ENCODE measurements at regions not wholly inside any gene's neighbourhood (a gene's known extent, or its start where the extent isn't known, plus 50 kb on each side); places are given as distances from the start of the nearest gene placed in this dataset.

GRCh38 chr19:30167206-30167868 is 204.8 kb upstream of the ZNF536 start:
- Histone ChIP-seq H3K9me3 (no peaks in the 10 kb centered on the region), H3K36me3 (no peaks in the 10 kb centered on the region), H3K27ac (no peak overlapping the region), H3K4me1 (no peaks in the 10 kb centered on the region), H3K4me3 (no peak overlapping the region), H3K27me3 (no peaks in the 10 kb centered on the region)
- no peak for ATAC-seq (ENCODE audit: low FRiP score in 2 of 2)
- TF ChIP-seq POLR2A (IDR thresholded peaks at IDR 0.05) (no peak), POLR2AphosphoS5 (IDR thresholded peaks at IDR 0.05) (no peak), EP300 (IDR thresholded peaks at IDR 0.05) (no peak)
- TF ChIP-seq, protein P1, sequence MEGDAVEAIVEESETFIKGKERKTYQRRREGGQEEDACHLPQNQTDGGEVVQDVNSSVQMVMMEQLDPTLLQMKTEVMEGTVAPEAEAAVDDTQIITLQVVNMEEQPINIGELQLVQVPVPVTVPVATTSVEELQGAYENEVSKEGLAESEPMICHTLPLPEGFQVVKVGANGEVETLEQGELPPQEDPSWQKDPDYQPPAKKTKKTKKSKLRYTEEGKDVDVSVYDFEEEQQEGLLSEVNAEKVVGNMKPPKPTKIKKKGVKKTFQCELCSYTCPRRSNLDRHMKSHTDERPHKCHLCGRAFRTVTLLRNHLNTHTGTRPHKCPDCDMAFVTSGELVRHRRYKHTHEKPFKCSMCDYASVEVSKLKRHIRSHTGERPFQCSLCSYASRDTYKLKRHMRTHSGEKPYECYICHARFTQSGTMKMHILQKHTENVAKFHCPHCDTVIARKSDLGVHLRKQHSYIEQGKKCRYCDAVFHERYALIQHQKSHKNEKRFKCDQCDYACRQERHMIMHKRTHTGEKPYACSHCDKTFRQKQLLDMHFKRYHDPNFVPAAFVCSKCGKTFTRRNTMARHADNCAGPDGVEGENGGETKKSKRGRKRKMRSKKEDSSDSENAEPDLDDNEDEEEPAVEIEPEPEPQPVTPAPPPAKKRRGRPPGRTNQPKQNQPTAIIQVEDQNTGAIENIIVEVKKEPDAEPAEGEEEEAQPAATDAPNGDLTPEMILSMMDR (IDR thresholded peaks at IDR 0.05), result no peak
- 86 to 87% methylated on average over 7 to 14 of the region's 14 CpGs for WGBS, 2 donors
- DNase-seq, result no peak

DNA sequence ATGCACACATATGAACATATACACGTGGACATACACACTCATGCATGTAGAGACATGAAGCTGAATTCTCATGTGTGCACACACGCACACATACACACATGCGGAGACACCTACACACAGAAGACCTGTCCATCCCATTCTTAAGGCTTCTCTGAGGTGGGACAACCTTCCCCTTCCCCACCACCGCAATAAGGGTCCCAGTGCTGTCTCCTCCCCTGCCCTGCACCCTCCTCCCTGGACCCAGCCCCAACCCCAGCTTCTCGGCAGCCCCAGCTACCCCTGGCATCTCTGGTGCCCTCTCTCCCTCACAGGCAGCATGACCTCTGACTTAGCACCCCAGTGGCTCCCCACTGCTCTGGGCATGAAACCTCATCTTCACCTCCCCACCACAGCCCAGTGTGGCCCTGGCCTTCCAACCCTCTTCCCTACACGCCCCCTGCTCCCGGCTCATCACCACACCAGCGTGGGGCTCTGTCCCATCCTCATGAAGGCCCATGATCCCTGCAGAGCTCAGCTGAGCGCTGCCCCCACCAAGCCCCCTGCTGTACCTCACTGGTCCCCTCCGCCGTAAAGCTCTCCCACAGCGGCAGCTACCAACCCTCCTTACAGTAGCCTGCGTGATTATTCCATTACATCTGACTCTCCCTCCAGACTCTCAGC is 204.1 kb upstream of the ZNF536 start:
- ATAC-seq (ENCODE audit: low FRiP score in 2 of 2), result no peak
- H3K4me1 ChIP-seq, result no peaks in the 10 kb centered on the region
- no peak overlapping the region for H3K4me3 ChIP-seq
- TF ChIP-seq POLR2AphosphoS5 (IDR thresholded peaks at IDR 0.05), result no peak
- no peak overlapping the region for H3K27ac ChIP-seq
- 86 to 87% methylated on average over 12 to 13 of the region's 13 CpGs for WGBS, 2 donors
- no peaks in the 10 kb centered on the region for H3K27me3 ChIP-seq
- H3K9me3 ChIP-seq, result no peaks in the 10 kb centered on the region
- H3K36me3 ChIP-seq, result no peaks in the 10 kb centered on the region
- no peak for DNase-seq

DNA sequence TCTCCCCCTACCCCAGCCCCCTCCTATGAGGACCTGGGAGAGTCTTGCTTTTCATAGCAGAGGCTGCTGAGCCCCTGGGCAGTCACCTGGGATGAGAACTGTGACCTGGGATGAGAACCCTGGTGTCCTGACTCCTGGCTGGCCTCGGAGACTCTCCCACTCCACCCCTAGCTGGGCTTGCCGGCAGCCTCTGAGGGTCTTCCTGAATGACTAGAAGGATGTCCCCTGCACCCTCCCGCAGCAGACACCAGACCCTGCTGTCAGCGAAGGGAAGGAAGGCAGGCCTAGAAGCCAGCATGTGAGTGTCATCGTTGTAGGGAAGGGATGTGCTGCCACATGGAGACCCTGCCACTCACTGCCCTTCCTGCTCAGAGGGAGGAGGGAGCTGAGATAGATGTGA is 203.4 kb upstream of the ZNF536 start:
- WGBS, 2 donors, result 73 to 85% methylated on average over 3 to 5 of the region's 5 CpGs
- Histone ChIP-seq H3K9me3 (no peaks in the 10 kb centered on the region), H3K27me3 (no peaks in the 10 kb centered on the region), H3K4me1 (no peaks in the 10 kb centered on the region), H3K4me3 (no peak overlapping the region), H3K27ac (no peak overlapping the region), H3K36me3 (no peaks in the 10 kb centered on the region)
- ATAC-seq (ENCODE audit: low FRiP score in 2 of 2) (no peak), DNase-seq (no peak)
- TF ChIP-seq, protein P1 (IDR thresholded peaks at IDR 0.05), result no peak
- TF ChIP-seq EP300 (IDR thresholded peaks at IDR 0.05) (no peak), POLR2A (IDR thresholded peaks at IDR 0.05) (no peak), POLR2AphosphoS5 (IDR thresholded peaks at IDR 0.05) (no peak)

DNA sequence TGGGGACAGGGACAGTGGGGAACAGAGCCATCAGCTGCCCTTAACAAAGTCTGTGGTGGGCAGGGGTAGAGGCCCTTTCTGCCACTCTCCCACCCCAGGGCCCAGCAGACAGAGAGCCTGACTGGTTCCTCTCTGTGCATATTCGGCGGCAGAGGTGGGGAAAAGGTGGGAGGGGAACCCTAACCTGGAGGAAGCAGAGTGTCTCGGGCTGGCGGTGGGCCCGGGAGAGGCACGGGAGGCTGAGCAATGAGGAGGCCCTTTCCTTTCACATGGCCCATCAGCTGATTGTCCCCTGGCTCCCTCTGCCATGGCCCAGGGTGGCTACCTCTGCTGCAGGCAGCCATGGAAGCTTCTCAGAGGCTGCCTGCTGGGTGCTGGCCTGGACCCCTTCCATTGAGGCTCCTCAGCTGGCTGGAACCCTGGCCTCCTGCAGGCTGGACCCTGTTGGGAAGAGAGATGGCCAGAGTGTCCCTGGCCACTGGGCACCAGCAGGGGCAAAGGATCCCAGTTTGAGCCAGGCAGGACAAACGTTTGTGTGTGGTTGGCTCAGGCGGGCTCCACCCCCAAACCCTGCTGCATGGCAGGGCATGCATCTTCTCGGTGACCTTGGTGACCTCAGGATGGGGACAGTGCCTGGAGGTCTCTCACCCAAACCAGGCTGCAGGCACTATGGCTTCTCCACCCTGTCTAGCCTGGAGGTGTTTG is 202.8 kb upstream of the ZNF536 start:
- Histone ChIP-seq H3K27me3 (no peaks in the 10 kb centered on the region), H3K9me3 (no peaks in the 10 kb centered on the region), H3K27ac (no peak overlapping the region), H3K4me1 (no peaks in the 10 kb centered on the region), H3K4me3 (no peak overlapping the region), H3K36me3 (no peaks in the 10 kb centered on the region)
- no peak for ATAC-seq (ENCODE audit: low FRiP score in 2 of 2)
- no peak for TF ChIP-seq EP300 (IDR thresholded peaks at IDR 0.05)
- no peak for TF ChIP-seq POLR2AphosphoS5 (IDR thresholded peaks at IDR 0.05)
- TF ChIP-seq, protein P1 (IDR thresholded peaks at IDR 0.05), result no peak
- TF ChIP-seq POLR2A (IDR thresholded peaks at IDR 0.05), result no peak
- DNase-seq, result no peak
- WGBS, 2 donors, result 82 to 84% methylated on average over 6 to 7 of the region's 9 CpGs

DNA sequence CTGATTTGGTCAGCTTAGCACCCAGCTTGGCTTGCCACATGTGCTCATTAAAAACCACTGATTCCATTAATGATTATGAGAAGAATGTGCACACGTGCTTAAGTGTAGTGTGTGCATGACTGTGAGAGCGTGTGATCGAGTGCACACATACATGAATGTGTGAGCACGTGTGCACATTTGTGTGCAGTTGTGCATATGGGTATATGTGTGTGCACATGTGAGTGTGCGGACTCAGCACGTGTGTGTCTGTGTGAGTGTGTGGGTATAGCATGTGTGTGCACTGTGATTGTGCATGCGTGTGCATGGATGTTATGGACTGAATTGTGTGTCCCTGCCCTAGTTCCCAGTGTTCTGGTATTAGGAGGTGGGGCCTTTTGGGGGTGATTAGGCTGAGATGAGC is 202.1 kb upstream of the ZNF536 start:
- no peaks in the 10 kb centered on the region for H3K36me3 ChIP-seq
- H3K27ac ChIP-seq, result no peak overlapping the region
- no peaks in the 10 kb centered on the region for H3K4me1 ChIP-seq
- no peak overlapping the region for H3K4me3 ChIP-seq
- no peak for TF ChIP-seq POLR2AphosphoS5 (IDR thresholded peaks at IDR 0.05)
- TF ChIP-seq EP300 (IDR thresholded peaks at IDR 0.05), result no peak
- no peak for TF ChIP-seq POLR2A (IDR thresholded peaks at IDR 0.05)
- TF ChIP-seq, protein P1 (IDR thresholded peaks at IDR 0.05), result no peak
- H3K9me3 ChIP-seq, result no peaks in the 10 kb centered on the region
- ATAC-seq (ENCODE audit: low FRiP score in 2 of 2) (no peak), DNase-seq (no peak)
- WGBS, 2 donors, result 92 to 95% methylated on average over 7 of the region's 7 CpGs
- H3K27me3 ChIP-seq, result no peaks in the 10 kb centered on the region

All from upper lobe of left lung (tissue), 6 donors.